HG02571 (cell line): ENCODE measurements at regions not wholly inside any gene's neighbourhood (a gene's known extent, or its start where the extent isn't known, plus 50 kb on each side); places are given as distances from the start of the nearest gene placed in this dataset.

Experiments used
- ATAC-seq: cut with Tn5 transposase; IDR thresholded peaks from one replicate; pipeline ENCODE4 v1.9.1; 2021; ENCODE audit warnings: mild to moderate bottlenecking, moderate library complexity; ENCODE audit not compliant: unreplicated experiment

GRCh38 chr9:18331808-18332209 is 142.1 kb upstream of the ADAMTSL1 start:
- ATAC-seq = no peak

- ATAC-seq = no peak
Measured at GRCh38 chr9:18333157-18333556, 140.8 kb upstream of the ADAMTSL1 start.

GRCh38 chr9:18335825-18336224 is 138.1 kb upstream of the ADAMTSL1 start:
- ATAC-seq = no peak

- no peak for ATAC-seq
Measured at GRCh38 chr9:18338042-18338441, 135.9 kb upstream of the ADAMTSL1 start.

- ATAC-seq = no peak
Measured at GRCh38 chr9:18343784-18344183, 130.2 kb upstream of the ADAMTSL1 start.

GRCh38 chr9:18346745-18347144 is 127.2 kb upstream of the ADAMTSL1 start:
- no peak for ATAC-seq

GRCh38 chr9:18347386-18348082 is 126.4 kb upstream of the ADAMTSL1 start:
- ATAC-seq = no peak

GRCh38 chr9:18348083-18348475 is 125.9 kb upstream of the ADAMTSL1 start:
- no peak for ATAC-seq

GRCh38 chr9:18349530-18349929 is 124.4 kb upstream of the ADAMTSL1 start:
- ATAC-seq = no peak

- ATAC-seq = no peak
Measured at GRCh38 chr9:18350036-18350435, 123.9 kb upstream of the ADAMTSL1 start.

- ATAC-seq = no peak
Measured at GRCh38 chr9:18350995-18351595, 122.9 kb upstream of the ADAMTSL1 start.

GRCh38 chr9:18352711-18353110 is 121.2 kb upstream of the ADAMTSL1 start:
- ATAC-seq = no peak

- ATAC-seq = no peak
Measured at GRCh38 chr9:18353473-18353872, 120.5 kb upstream of the ADAMTSL1 start.

- no peak for ATAC-seq
Measured at GRCh38 chr9:18357321-18357720, 116.6 kb upstream of the ADAMTSL1 start.

- ATAC-seq = no peak
Measured at GRCh38 chr9:18358325-18358724, 115.6 kb upstream of the ADAMTSL1 start.

GRCh38 chr9:18359335-18359734 is 114.6 kb upstream of the ADAMTSL1 start:
- no peak for ATAC-seq

GRCh38 chr9:18360005-18360404 is 113.9 kb upstream of the ADAMTSL1 start:
- no peak for ATAC-seq

GRCh38 chr9:18361646-18362045 is 112.3 kb upstream of the ADAMTSL1 start:
- no peak for ATAC-seq

- no peak for ATAC-seq
Measured at GRCh38 chr9:18362166-18362565, 111.8 kb upstream of the ADAMTSL1 start.

GRCh38 chr9:18362901-18363685 is 110.9 kb upstream of the ADAMTSL1 start:
- ATAC-seq = no peak

GRCh38 chr9:18365651-18366050 is 108.3 kb upstream of the ADAMTSL1 start:
- ATAC-seq = no peak

- ATAC-seq = no peak
Measured at GRCh38 chr9:18366184-18366583, 107.8 kb upstream of the ADAMTSL1 start.
